ENCODE measurements at regions not wholly inside any gene's neighbourhood (a gene's known extent, or its start where the extent isn't known, plus 50 kb on each side); places are given as distances from the start of the nearest gene placed in this dataset.

DNA sequence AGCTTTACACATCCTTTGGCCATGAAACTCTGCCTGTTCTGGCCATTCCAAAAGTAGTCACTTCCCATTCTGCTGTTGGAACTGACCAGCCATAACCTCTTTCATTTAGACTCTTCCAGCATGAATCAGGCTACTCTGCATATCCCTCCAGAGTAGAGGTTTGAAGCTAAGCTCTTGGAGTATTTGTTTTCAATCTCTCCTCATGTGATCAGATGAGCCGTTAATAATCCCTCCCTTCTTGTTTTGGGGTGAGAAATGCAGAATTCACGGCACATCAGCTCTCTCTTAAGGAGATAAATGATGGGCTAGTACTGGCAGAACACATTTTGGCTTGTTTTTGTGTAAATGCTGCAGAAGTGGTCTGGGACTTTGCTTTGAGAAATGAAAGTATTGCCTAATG is 519.9 kb downstream of the PCDH17 start:
- Histone ChIP-seq H3K9me3 (no peaks in the 10 kb centered on the region), H3K36me3 (no peaks in the 10 kb centered on the region), H3K27me3 (no peaks in the 10 kb centered on the region), H3K4me3 (no peak overlapping the region), H3K27ac (no peak overlapping the region), H3K4me1 (no peaks in the 10 kb centered on the region)
- ATAC-seq (no peak), DNase-seq (no peak)
- TF ChIP-seq POLR2A (IDR thresholded peaks at IDR 0.05) = no peak
- no peak for TF ChIP-seq CTCF (IDR thresholded peaks at IDR 0.05)
- WGBS, 4 donors = 69 to 80% (median 70%) methylated on average over 2 of the region's 2 CpGs
- intact Hi-C loops (cut with DNase I) = no loop called here

DNA sequence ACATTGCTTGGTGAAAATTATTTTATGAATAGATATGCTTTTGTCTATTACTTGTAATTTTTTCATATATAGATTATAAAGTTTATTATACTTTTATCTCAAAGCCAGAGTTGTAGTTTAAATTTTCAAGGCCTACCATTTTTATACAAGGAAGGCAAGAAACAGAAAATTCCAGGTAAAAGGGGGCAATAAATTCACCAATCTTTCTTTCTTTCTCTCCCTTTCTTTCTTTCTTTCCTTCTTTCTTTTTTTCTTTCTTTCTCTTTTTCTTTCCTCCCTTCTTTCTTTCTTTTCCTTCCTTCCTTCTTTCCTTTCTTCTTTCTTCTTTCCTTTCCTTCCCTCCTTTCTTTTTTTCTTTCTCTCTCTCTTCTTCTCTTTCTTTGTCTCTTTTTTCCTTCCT is 529.4 kb downstream of the PCDH17 start:
- ATAC-seq = no peak

GRCh38 chr13:58165617-58166016 is 534.1 kb downstream of the PCDH17 start:
- no peaks in the 10 kb centered on the region for H3K9me3 ChIP-seq
- no peak for TF ChIP-seq POLR2A (IDR thresholded peaks at IDR 0.05)
- TF ChIP-seq CTCF (IDR thresholded peaks at IDR 0.05) = no peak
- WGBS, 4 donors = 66 to 85% (median 76%) methylated on average over 4 of the region's 4 CpGs
- no peak for ATAC-seq
- no peaks in the 10 kb centered on the region for H3K27me3 ChIP-seq
- intact Hi-C loops (cut with DNase I) = no loop called here
- no peak overlapping the region for H3K27ac ChIP-seq
- no peaks in the 10 kb centered on the region for H3K4me1 ChIP-seq
- no peaks in the 10 kb centered on the region for H3K36me3 ChIP-seq
- DNase-seq = no peak
- no peak overlapping the region for H3K4me3 ChIP-seq

More for the DNA sequence above, 529.4 kb downstream of the PCDH17 start:
- Histone ChIP-seq H3K27ac (no peak overlapping the region), H3K27me3 (no peaks in the 10 kb centered on the region), H3K4me3 (no peak overlapping the region), H3K9me3 (no peaks in the 10 kb centered on the region), H3K36me3 (no peaks in the 10 kb centered on the region), H3K4me1 (no peaks in the 10 kb centered on the region)
- no peak for DNase-seq
- intact Hi-C loops (cut with DNase I) = no loop called here
- TF ChIP-seq POLR2A (IDR thresholded peaks at IDR 0.05) (no peak), CTCF (IDR thresholded peaks at IDR 0.05) (no peak)

DNA sequence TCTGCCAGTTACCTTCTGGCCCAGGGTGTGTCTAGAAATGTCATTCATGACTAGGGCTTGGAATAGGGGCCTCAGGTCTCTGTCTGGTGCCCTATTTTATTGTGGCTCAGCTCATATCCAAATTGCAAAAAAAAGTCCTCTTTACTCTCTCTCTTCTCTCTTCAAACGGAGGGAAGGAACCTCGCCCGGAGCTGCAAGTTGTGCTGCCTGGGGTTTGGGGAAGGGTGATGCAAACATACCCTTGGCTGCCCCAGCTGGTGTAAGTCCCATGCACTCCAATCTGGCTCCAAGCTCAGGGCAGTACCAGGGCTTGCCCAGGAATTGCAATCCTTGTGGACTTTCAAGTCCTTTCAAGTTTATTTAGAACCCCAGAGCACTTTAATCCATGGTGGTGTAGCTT is 549.6 kb downstream of the PCDH17 start:
- Histone ChIP-seq H3K27ac (no peak overlapping the region), H3K36me3 (no peaks in the 10 kb centered on the region), H3K4me1 (no peaks in the 10 kb centered on the region), H3K27me3 (no peaks in the 10 kb centered on the region), H3K4me3 (no peak overlapping the region), H3K9me3 (peaks cover 0 to 12% (median 0%) of the 10 kb centered on the region in 12 donors)
- ATAC-seq = no peak
- 91 to 100% (median 96%) methylated on average over 3 of the region's 3 CpGs for WGBS, 4 donors
- intact Hi-C loops (cut with DNase I) = no loop called here
- no peak for DNase-seq
- TF ChIP-seq CTCF (IDR thresholded peaks at IDR 0.05) = no peak
- no peak for TF ChIP-seq POLR2A (IDR thresholded peaks at IDR 0.05)

Measured in heart left ventricle (tissue), 16 donors.